H1 (cell line): ENCODE measurements at regions not wholly inside any gene's neighbourhood (a gene's known extent, or its start where the extent isn't known, plus 50 kb on each side); places are given as distances from the start of the nearest gene placed in this dataset.

Experiments used
- KDM4A ChIP-seq: IDR thresholded peaks from one replicate; pipeline ENCODE4 v1.7.1; 2012; ENCODE audit warnings: low read depth, mild to moderate bottlenecking, moderate library complexity, low read length, inconsistent platforms; ENCODE audit not compliant: severe bottlenecking
- RFX5 ChIP-seq: IDR thresholded peaks from 2 replicates; pipeline ENCODE4 v1.6.1; 2011; ENCODE audit warnings: low read depth, low read length, improper control_type of control experiment, borderline replicate concordance
- RXRA ChIP-seq: IDR thresholded peaks from 2 replicates; pipeline ENCODE4 v1.6.1; 2011; ENCODE audit warnings: low read depth, mild to moderate bottlenecking, low read length, moderate library complexity; ENCODE audit not compliant: insufficient read depth
- SRF ChIP-seq: IDR thresholded peaks from 2 replicates; pipeline ENCODE4 v1.6.1; 2011; ENCODE audit warnings: mild to moderate bottlenecking, low read depth, low read length, moderate library complexity

- TF ChIP-seq KDM4A, result no peak
- TF ChIP-seq SRF, result no peak
- no peak for TF ChIP-seq RFX5
- TF ChIP-seq RXRA, result no peak
These were observed 409.6 kb downstream of the FBXO15 start (continued) for GRCh38 chr18:73737990-73738389.
